Astrocyte (in vitro differentiated cells and primary cell): ENCODE measurements at regions not wholly inside any gene's neighbourhood (a gene's known extent, or its start where the extent isn't known, plus 50 kb on each side); places are given as distances from the start of the nearest gene placed in this dataset.
A peak's percentile ranks its signal among the peaks of the same experiment; 100 is the strongest.

Experiments used
- DNase-seq: peaks from one replicate; pipeline ENCODE4 v3.0.0-alpha.2; 2010; ENCODE audit warnings: low read depth
- FAIRE-seq: peaks from 2 replicates; lab custom pipeline; 2011; peaks lifted over from hg19 to GRCh38; lab: Jason Lieb, UNC
- H2AFZ ChIP-seq: 2 replicates; pipeline ENCODE4 v1.6.0; 2012; ENCODE audit warnings: low read depth, low read length, inconsistent platforms
- H3K27ac ChIP-seq: 2 replicates; pipeline ENCODE4 v1.5.1; 2011; ENCODE audit warnings: low read depth, low read length, inconsistent platforms
- H3K27me3 ChIP-seq: 2 replicates; pipeline ENCODE4 v1.6.0; 2011; ENCODE audit warnings: low read length, inconsistent platforms; ENCODE audit not compliant: insufficient read depth
- H3K36me3 ChIP-seq: 2 replicates; pipeline ENCODE4 v1.5.1; 2011; ENCODE audit warnings: low read length, inconsistent platforms; ENCODE audit not compliant: insufficient read depth
- H3K4me1 ChIP-seq: 2 replicates; pipeline ENCODE4 v1.5.1; 2011; ENCODE audit warnings: low read length, inconsistent platforms; ENCODE audit not compliant: insufficient read depth
- H3K4me2 ChIP-seq: 2 replicates; pipeline ENCODE4 v1.6.0; 2012; ENCODE audit warnings: low read length, inconsistent platforms
- H3K4me3 ChIP-seq: 2 replicates; pipeline ENCODE4 v1.5.1; 2011; ENCODE audit warnings: low read depth, mild to moderate bottlenecking, low read length, inconsistent platforms; ENCODE audit not compliant: insufficient read depth
- H3K79me2 ChIP-seq: 2 replicates; pipeline ENCODE4 v1.6.0; 2012; ENCODE audit warnings: mild to moderate bottlenecking, low read length, inconsistent platforms; ENCODE audit not compliant: insufficient read depth
- H3K9ac ChIP-seq: 2 replicates; pipeline ENCODE4 v1.6.0; 2012; ENCODE audit warnings: mild to moderate bottlenecking, low read length, inconsistent platforms
- H3K9me3 ChIP-seq: 2 replicates; pipeline ENCODE4 v1.5.1; 2012; ENCODE audit warnings: low read depth, mild to moderate bottlenecking, low read length, inconsistent platforms; ENCODE audit not compliant: insufficient read depth
- H4K20me1 ChIP-seq: 2 replicates; pipeline ENCODE4 v1.6.0; 2012; ENCODE audit warnings: low read length, inconsistent platforms; ENCODE audit not compliant: insufficient read depth
- H3K27ac Mint-ChIP-seq: one replicate; pipeline ENCODE4 v1.8.0; 2021; ENCODE audit warnings: mild to moderate bottlenecking, mixed read lengths; ENCODE audit not compliant: unreplicated experiment
- H3K27me3 Mint-ChIP-seq: one replicate; pipeline ENCODE4 v1.8.0; 2021; ENCODE audit warnings: low read depth, mixed read lengths; ENCODE audit not compliant: unreplicated experiment
- H3K36me3 Mint-ChIP-seq: one replicate; pipeline ENCODE4 v1.8.0; 2021; ENCODE audit warnings: low read depth, mixed read lengths; ENCODE audit not compliant: unreplicated experiment
- H3K4me1 Mint-ChIP-seq: one replicate; pipeline ENCODE4 v1.8.0; 2021; ENCODE audit warnings: low read depth, mixed read lengths; ENCODE audit not compliant: unreplicated experiment
- H3K4me3 Mint-ChIP-seq: one replicate; pipeline ENCODE4 v1.8.0; 2021; ENCODE audit warnings: mild to moderate bottlenecking, moderate library complexity, mixed read lengths; ENCODE audit not compliant: unreplicated experiment
- H3K9me3 Mint-ChIP-seq: one replicate; pipeline ENCODE4 v1.8.0; 2021; ENCODE audit warnings: mild to moderate bottlenecking, mixed read lengths; ENCODE audit not compliant: unreplicated experiment
- EZH2 ChIP-seq: IDR thresholded peaks from 2 replicates; pipeline ENCODE4 v1.6.1; 2012; ENCODE audit warnings: mild to moderate bottlenecking, low read length, inconsistent platforms; ENCODE audit not compliant: insufficient read depth
- TF ChIP-seq, protein P1 (sequence below): IDR thresholded peaks from 2 replicates; pipeline ENCODE4 v1.5.1; 2011; ENCODE audit warnings: low read depth, mild to moderate bottlenecking, inconsistent platforms, low read length, moderate library complexity; ENCODE audit not compliant: insufficient read depth

DNA sequence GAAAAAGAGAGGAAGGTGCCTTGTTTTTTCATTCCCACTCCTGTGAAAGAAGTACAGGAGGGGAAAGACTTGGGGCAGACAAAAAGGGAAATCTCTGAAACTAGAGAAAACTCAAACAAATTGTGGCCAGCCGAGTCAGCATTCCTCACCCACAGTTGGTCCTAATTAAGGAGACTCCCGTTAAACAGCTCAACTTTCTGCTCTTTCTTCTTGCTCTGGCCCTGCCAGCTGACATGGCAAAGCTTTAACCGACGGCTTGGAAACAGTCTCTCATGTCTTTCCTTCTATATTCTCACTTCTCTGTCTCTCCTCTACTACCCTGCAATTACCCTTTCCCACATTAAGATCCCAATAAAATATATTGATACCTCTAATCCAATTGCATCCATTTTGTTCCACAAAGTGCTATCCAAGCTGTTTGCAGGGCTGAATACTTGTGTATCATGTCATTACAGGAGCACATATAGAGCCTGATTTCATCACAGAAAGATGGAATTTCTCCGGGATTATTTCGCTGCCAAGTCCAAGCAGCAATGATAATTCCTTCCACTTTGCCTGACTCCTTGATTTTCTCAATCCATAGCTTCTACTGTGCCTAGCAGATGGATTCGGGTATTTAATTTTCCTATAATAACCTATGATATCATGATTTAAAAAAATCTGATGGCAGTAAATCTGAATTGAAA, 65.4 kb upstream of the IPO9 start:
- peaks cover 74% of the 10 kb centered on the region for H3K4me1 Mint-ChIP-seq
- peaks cover 91% of the 10 kb centered on the region for H3K79me2 ChIP-seq
- no peak overlapping the region for H2AFZ ChIP-seq
- DNase-seq (no peak), FAIRE-seq (no peak)
- no peak overlapping the region for H3K4me3 ChIP-seq
- H3K4me1 ChIP-seq, result peaks cover 70% of the 10 kb centered on the region
- TF ChIP-seq, protein P1, sequence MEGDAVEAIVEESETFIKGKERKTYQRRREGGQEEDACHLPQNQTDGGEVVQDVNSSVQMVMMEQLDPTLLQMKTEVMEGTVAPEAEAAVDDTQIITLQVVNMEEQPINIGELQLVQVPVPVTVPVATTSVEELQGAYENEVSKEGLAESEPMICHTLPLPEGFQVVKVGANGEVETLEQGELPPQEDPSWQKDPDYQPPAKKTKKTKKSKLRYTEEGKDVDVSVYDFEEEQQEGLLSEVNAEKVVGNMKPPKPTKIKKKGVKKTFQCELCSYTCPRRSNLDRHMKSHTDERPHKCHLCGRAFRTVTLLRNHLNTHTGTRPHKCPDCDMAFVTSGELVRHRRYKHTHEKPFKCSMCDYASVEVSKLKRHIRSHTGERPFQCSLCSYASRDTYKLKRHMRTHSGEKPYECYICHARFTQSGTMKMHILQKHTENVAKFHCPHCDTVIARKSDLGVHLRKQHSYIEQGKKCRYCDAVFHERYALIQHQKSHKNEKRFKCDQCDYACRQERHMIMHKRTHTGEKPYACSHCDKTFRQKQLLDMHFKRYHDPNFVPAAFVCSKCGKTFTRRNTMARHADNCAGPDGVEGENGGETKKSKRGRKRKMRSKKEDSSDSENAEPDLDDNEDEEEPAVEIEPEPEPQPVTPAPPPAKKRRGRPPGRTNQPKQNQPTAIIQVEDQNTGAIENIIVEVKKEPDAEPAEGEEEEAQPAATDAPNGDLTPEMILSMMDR, result no peak
- no peak for TF ChIP-seq EZH2
- peak overlapping the region; percentile 88 for H3K27ac Mint-ChIP-seq
- H3K4me2 ChIP-seq, result peak overlapping the region; percentile 22
- H3K9me3 ChIP-seq, result no peaks in the 10 kb centered on the region
- peak overlapping the region; percentile 24 for H3K9ac ChIP-seq
- peak overlapping the region; percentile 13 for H3K27ac ChIP-seq
- peak overlapping the region; percentile 62 for H3K4me3 Mint-ChIP-seq
- no peaks in the 10 kb centered on the region for H3K9me3 Mint-ChIP-seq
- H3K36me3 Mint-ChIP-seq, result peaks cover 3% of the 10 kb centered on the region
- peaks cover 27% of the 10 kb centered on the region for H4K20me1 ChIP-seq
- no peaks in the 10 kb centered on the region for H3K36me3 ChIP-seq
- no peaks in the 10 kb centered on the region for H3K27me3 Mint-ChIP-seq
- no peaks in the 10 kb centered on the region for H3K27me3 ChIP-seq

DNA sequence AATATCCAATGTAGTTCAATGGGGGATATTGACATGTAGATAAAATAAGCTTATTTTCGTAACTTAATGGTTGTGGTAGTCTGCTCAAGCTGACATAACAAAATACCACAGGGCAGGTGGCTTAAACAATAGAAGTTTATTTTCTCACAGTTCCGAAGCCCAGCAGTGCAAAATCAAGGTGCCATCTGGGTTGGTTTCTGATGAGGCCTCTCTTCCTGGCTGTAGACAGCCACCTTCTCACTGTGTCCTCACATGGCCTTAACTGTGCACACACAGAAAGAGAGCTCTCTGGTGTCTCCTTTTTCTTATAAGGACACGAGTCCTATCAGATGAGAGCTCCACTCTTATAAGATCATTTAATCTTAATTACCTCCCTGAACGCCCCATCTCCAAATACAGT, 64.8 kb upstream of the IPO9 start:
- Mint-ChIP-seq H3K36me3 (peaks cover 4% of the 10 kb centered on the region), H3K27me3 (no peaks in the 10 kb centered on the region), H3K27ac (peak overlapping the region; percentile 88), H3K9me3 (no peaks in the 10 kb centered on the region), H3K4me3 (no peak overlapping the region), H3K4me1 (peaks cover 70% of the 10 kb centered on the region)
- no peaks in the 10 kb centered on the region for H3K36me3 ChIP-seq
- H3K27me3 ChIP-seq, result no peaks in the 10 kb centered on the region
- H3K9me3 ChIP-seq, result no peaks in the 10 kb centered on the region
- H3K4me3 ChIP-seq, result no peak overlapping the region
- no peak for TF ChIP-seq EZH2
- TF ChIP-seq, protein P1, result no peak
- DNase-seq, result no peak
- no peak for FAIRE-seq
- H3K9ac ChIP-seq, result no peak overlapping the region
- H3K27ac ChIP-seq, result no peak overlapping the region
- H4K20me1 ChIP-seq, result peaks cover 25% of the 10 kb centered on the region
- peaks cover 66% of the 10 kb centered on the region for H3K4me1 ChIP-seq
- H3K79me2 ChIP-seq, result peaks cover 91% of the 10 kb centered on the region
- no peak overlapping the region for H2AFZ ChIP-seq
- H3K4me2 ChIP-seq, result no peak overlapping the region

GRCh38 chr1:201764579-201764978, 64.4 kb upstream of the IPO9 start:
- Mint-ChIP-seq H3K27ac (peak overlapping the region; percentile 88), H3K36me3 (peaks cover 5% of the 10 kb centered on the region), H3K27me3 (no peaks in the 10 kb centered on the region), H3K4me3 (no peak overlapping the region), H3K4me1 (peaks cover 67% of the 10 kb centered on the region), H3K9me3 (no peaks in the 10 kb centered on the region)
- FAIRE-seq (no peak), DNase-seq (no peak)
- Histone ChIP-seq H3K27ac (no peak overlapping the region), H3K9ac (no peak overlapping the region), H3K36me3 (no peaks in the 10 kb centered on the region), H2AFZ (no peak overlapping the region), H3K79me2 (peaks cover 91% of the 10 kb centered on the region), H3K9me3 (no peaks in the 10 kb centered on the region), H3K4me3 (no peak overlapping the region), H3K4me2 (no peak overlapping the region), H3K27me3 (no peaks in the 10 kb centered on the region), H4K20me1 (peaks cover 21% of the 10 kb centered on the region), H3K4me1 (peaks cover 66% of the 10 kb centered on the region)
- TF ChIP-seq EZH2, result no peak
- TF ChIP-seq, protein P1, result no peak
